Colonic mucosa (tissue), 4 donors: ENCODE measurements at regions not wholly inside any gene's neighbourhood (a gene's known extent, or its start where the extent isn't known, plus 50 kb on each side); places are given as distances from the start of the nearest gene placed in this dataset.

Source experiments
- DNase-seq: peaks from one replicate; pipeline ENCODE4 v3.0.0-alpha.2; 2020
- H3K27ac ChIP-seq: fragments of 200-600 bp; one replicate; pipeline ENCODE4 v1.8.0; 2021
- H3K27me3 ChIP-seq: fragments of 200-600 bp; one replicate; pipeline ENCODE4 v1.8.0; 2021
- H3K36me3 ChIP-seq: fragments of 200-600 bp; one replicate; pipeline ENCODE4 v1.8.0; 2021
- H3K4me1 ChIP-seq: fragments of 200-600 bp; one replicate; pipeline ENCODE4 v1.8.0; 2021; ENCODE audit warnings: mild to moderate bottlenecking
- H3K4me3 ChIP-seq: fragments of 200-600 bp; one replicate; pipeline ENCODE4 v1.8.0; 2021
- H3K9ac ChIP-seq, 2 donors: one replicate each; pipeline ENCODE4 v1.7.0; 2013; ENCODE audit warnings: control low read depth in 2 of 2, low read depth in 2 of 2, low read length in 2 of 2
- H3K9me3 ChIP-seq: fragments of 200-600 bp; one replicate; pipeline ENCODE4 v1.8.0; 2021
- intact Hi-C: fragments of 100-400 bp; cut with DNase I; formaldehyde crosslinking; loops from one replicate; pipeline ENCODE4 v1.14.1; 2022
- TF ChIP-seq, protein P1 (sequence below): fragments of 200-600 bp; IDR thresholded peaks from one replicate; pipeline ENCODE4 v1.8.0; 2022; ENCODE audit warnings: antibody characterized with exemption, mild to moderate bottlenecking
- donor health status: healthy.
- donor health status: DM: no; HTN: no; CAD: no.
- donor health status: DM: no; HTN: no; CAD: no.

DNA sequence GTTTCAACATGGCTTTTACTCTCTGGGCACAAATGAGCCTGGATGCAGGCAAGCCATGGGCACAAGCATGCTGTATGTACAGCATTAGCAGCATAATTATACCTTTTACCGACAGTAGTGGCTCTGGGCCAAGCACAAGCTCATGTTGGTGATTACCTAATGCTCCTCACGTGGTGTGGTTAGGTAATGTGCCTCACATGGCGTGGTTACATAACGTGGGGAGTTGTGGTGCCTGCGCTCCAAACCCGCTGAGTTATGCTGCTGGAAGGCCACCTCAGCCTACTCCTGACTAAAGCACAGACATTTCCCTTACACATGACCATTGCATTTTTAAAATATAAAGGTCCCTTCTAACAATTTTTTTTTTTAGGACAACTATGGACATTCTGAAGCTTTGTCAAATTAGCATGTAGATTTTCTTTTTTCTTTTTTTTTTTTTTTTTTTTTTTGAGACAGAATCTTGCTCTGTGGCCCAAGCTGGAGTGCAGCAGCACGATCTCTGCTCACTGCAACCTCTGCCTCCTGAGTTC lies 794.0 kb downstream of the EFNA5 start:
- Histone ChIP-seq H3K4me3 (no peak overlapping the region), H3K9ac (no peak overlapping the region), H3K36me3 (no peaks in the 10 kb centered on the region), H3K4me1 (no peaks in the 10 kb centered on the region), H3K27me3 (no peaks in the 10 kb centered on the region), H3K27ac (no peak overlapping the region), H3K9me3 (no peaks in the 10 kb centered on the region)
- TF ChIP-seq, protein P1, sequence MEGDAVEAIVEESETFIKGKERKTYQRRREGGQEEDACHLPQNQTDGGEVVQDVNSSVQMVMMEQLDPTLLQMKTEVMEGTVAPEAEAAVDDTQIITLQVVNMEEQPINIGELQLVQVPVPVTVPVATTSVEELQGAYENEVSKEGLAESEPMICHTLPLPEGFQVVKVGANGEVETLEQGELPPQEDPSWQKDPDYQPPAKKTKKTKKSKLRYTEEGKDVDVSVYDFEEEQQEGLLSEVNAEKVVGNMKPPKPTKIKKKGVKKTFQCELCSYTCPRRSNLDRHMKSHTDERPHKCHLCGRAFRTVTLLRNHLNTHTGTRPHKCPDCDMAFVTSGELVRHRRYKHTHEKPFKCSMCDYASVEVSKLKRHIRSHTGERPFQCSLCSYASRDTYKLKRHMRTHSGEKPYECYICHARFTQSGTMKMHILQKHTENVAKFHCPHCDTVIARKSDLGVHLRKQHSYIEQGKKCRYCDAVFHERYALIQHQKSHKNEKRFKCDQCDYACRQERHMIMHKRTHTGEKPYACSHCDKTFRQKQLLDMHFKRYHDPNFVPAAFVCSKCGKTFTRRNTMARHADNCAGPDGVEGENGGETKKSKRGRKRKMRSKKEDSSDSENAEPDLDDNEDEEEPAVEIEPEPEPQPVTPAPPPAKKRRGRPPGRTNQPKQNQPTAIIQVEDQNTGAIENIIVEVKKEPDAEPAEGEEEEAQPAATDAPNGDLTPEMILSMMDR, result no peak
- no peak for DNase-seq
- intact Hi-C loops, result no loop called here

DNA sequence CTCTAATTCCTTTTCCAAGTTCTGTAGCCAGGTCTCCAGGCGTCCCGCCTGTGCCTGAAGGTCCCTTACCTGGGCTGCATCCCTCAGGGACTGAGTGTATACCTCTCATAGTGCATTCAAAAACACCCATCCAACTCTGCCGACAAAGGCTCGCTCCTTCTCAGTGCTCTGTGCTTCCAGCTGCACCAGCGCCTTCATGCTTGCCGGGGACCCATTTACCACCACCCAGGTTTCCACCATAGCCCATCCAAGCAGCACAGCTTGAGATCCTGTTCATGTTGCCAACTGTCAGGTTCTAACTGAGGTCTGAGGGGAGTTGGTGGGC lies 794.5 kb downstream of the EFNA5 start:
- H3K9ac ChIP-seq, result no peak overlapping the region
- no peak overlapping the region for H3K27ac ChIP-seq
- no peaks in the 10 kb centered on the region for H3K36me3 ChIP-seq
- H3K4me1 ChIP-seq, result no peaks in the 10 kb centered on the region
- H3K27me3 ChIP-seq, result no peaks in the 10 kb centered on the region
- no peak overlapping the region for H3K4me3 ChIP-seq
- H3K9me3 ChIP-seq, result no peaks in the 10 kb centered on the region
- DNase-seq, result no peak
- TF ChIP-seq, protein P1, result no peak
- intact Hi-C loops, result no loop called here

DNA sequence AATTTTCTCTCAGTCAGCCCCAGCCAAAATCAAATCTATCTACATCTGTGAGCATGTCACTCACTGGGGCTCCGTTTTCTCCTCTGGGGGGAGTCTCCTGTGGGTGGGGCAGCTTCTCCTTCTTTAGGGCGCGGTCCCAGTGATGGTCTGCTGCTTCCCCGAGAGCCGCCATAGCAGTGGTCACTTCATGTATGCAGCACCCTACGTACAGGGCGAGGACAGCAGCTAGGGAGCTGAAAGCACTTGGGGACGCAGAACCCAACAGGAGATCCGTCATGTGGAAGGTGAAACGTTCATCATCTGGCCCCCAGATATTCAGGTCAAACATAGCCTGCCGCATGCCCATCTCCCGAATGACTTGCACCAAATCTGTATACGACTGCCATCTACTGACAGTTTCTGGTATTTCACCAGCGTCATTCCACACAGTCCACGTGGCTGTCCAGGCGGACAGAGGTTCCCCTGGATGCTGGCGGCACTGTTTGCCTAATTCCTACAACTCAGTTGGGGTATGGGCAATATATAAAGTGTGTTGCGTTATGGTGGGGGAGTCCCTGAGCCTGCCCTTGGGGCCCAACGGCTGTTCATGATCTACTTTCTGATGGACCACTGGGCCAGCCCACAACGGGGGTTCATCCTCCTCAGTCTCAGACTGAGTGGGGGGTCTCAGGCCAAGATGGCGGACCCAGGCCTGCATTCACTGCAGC lies 795.0 kb downstream of the EFNA5 start:
- H3K9ac ChIP-seq, result no peak overlapping the region
- H3K4me1 ChIP-seq, result no peaks in the 10 kb centered on the region
- no peaks in the 10 kb centered on the region for H3K36me3 ChIP-seq
- intact Hi-C loops, result no loop called here
- TF ChIP-seq, protein P1, result no peak
- no peaks in the 10 kb centered on the region for H3K9me3 ChIP-seq
- H3K27ac ChIP-seq, result no peak overlapping the region
- no peaks in the 10 kb centered on the region for H3K27me3 ChIP-seq
- no peak for DNase-seq
- H3K4me3 ChIP-seq, result no peak overlapping the region

DNA sequence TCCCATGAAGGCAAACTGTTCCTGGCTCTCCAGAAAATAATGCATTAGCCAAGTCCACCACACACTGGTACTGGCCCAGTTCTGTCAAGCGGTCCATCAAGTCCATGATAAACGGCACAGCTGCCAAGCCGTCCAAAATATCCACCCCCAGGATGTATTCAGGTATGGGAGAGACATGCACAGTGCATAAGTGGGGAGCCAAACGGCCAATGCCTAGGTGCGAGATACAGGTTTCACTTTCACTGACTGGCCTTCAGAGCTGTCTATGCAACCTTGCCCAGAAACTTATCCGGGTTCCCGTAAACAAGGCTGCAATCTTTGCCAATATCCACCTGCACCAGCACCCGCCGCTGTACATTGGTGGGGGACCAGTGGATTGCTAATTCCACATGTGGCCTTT lies 795.8 kb downstream of the EFNA5 start:
- no peaks in the 10 kb centered on the region for H3K27me3 ChIP-seq
- DNase-seq, result no peak
- no peaks in the 10 kb centered on the region for H3K4me1 ChIP-seq
- no peak overlapping the region for H3K4me3 ChIP-seq
- H3K9ac ChIP-seq, result no peak overlapping the region
- TF ChIP-seq, protein P1, result no peak
- no peaks in the 10 kb centered on the region for H3K9me3 ChIP-seq
- H3K36me3 ChIP-seq, result no peaks in the 10 kb centered on the region
- intact Hi-C loops, result no loop called here
- no peak overlapping the region for H3K27ac ChIP-seq

DNA sequence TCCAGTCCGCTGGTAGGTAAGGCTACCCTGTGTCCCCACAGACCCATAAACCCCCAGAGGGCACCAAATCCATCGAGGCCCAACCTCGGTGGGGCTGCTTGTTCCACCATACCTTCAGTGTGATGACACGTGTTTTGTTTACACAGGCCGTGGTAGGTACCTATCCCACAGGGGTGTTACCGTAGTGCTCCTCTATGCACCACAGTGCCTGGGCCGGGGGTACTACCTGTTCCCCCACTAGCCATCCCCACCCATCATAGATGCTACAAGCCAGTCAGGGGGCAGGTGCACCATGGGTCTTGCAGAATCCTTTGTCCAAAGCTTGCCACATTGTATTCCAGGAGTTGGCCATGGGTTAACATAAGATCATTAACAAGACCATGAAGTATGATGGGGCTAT lies 796.2 kb downstream of the EFNA5 start:
- intact Hi-C loops, result no loop called here

More for the DNA sequence above, 796.2 kb downstream of the EFNA5 start:
- no peak for DNase-seq
- Histone ChIP-seq H3K27ac (no peak overlapping the region), H3K9ac (no peak overlapping the region), H3K4me1 (no peaks in the 10 kb centered on the region), H3K36me3 (no peaks in the 10 kb centered on the region), H3K9me3 (no peaks in the 10 kb centered on the region), H3K27me3 (no peaks in the 10 kb centered on the region), H3K4me3 (no peak overlapping the region)
- TF ChIP-seq, protein P1, result no peak
